ENCODE measurements at regions not wholly inside any gene's neighbourhood (a gene's known extent, or its start where the extent isn't known, plus 50 kb on each side); places are given as distances from the start of the nearest gene placed in this dataset.
"Not testable (repeated sequence)": the region's sequence is repeated elsewhere in the genome, so short reads cannot be mapped to it uniquely, and the experiment has no call there.

- not testable (repeated sequence) for TF ChIP-seq ELF4 (IDR thresholded peaks at IDR 0.05); FOXK2 (IDR thresholded peaks at IDR 0.05); PKNOX1 (IDR thresholded peaks at IDR 0.05); SP1 (IDR thresholded peaks at IDR 0.05); NFRKB (IDR thresholded peaks at IDR 0.05); FOXM1 (IDR thresholded peaks at IDR 0.05; ENCODE audit: borderline replicate concordance); BHLHE40 (IDR thresholded peaks at IDR 0.05; ENCODE audit: borderline replicate concordance); L3MBTL2 (conservative IDR thresholded peaks at IDR 0.05); SUZ12 (IDR thresholded peaks at IDR 0.05); FOXA1 (IDR thresholded peaks at IDR 0.05); TARDBP (IDR thresholded peaks at IDR 0.05); ZNF384 (IDR thresholded peaks at IDR 0.05); HDGF (IDR thresholded peaks at IDR 0.05; ENCODE audit: borderline replicate concordance); ARNT (IDR thresholded peaks at IDR 0.05)
Observed at GRCh38 chr6:51206686-51207085, 388.0 kb downstream of the TFAP2B start.
